Activated CD4-positive, alpha-beta memory T cell treated with anti-CD3 and anti-CD28 coated beads for 36 hours (primary cell): ENCODE measurements at regions not wholly inside any gene's neighbourhood (a gene's known extent, or its start where the extent isn't known, plus 50 kb on each side); places are given as distances from the start of the nearest gene placed in this dataset.

Source experiments
- CTCF ChIA-PET: fragments of 350-600 bp; sonication (Branson Sonifier 250); formaldehyde crosslinking; loops from one replicate; lab custom pipeline; 2021; ENCODE audit warnings: antibody characterized with exemption, inconsistent platforms; lab: Charles Lee
- POLR2A ChIA-PET: fragments of 350-600 bp; sonication (Branson Sonifier 250); formaldehyde crosslinking; loops from one replicate; lab custom pipeline; 2021; ENCODE audit warnings: antibody characterized with exemption; lab: Charles Lee
- DNase-seq: peaks from one replicate; pipeline ENCODE4 v3.0.0-alpha.2; 2020
- H3K27ac Mint-ChIP-seq: one replicate; pipeline ENCODE4 v1.8.0; 2021; ENCODE audit warnings: mixed read lengths
- H3K27me3 Mint-ChIP-seq: one replicate; pipeline ENCODE4 v1.8.0; 2021; ENCODE audit warnings: mixed read lengths
- H3K36me3 Mint-ChIP-seq: one replicate; pipeline ENCODE4 v1.8.0; 2021; ENCODE audit warnings: mixed read lengths
- H3K4me1 Mint-ChIP-seq: one replicate; pipeline ENCODE4 v1.8.0; 2021; ENCODE audit warnings: low read depth, mixed read lengths
- H3K4me3 Mint-ChIP-seq: one replicate; pipeline ENCODE4 v1.8.0; 2021; ENCODE audit warnings: mild to moderate bottlenecking, mixed read lengths
- H3K9me3 Mint-ChIP-seq: one replicate; pipeline ENCODE4 v1.8.0; 2021; ENCODE audit warnings: mixed read lengths
- intact Hi-C: fragments of 100-400 bp; cut with micrococcal nuclease; formaldehyde crosslinking; loops from one replicate; pipeline ENCODE4 v1.15.1; 2023

GRCh38 chr18:32621034-32621433 lies 150.4 kb upstream of the GAREM1 start:
- peaks cover 1% of the 10 kb centered on the region for H3K27me3 Mint-ChIP-seq
- H3K4me1 Mint-ChIP-seq, result no peaks in the 10 kb centered on the region
- H3K9me3 Mint-ChIP-seq, result no peaks in the 10 kb centered on the region
- ChIA-PET CTCF (no interaction called here), POLR2A (no interaction called here)
- H3K4me3 Mint-ChIP-seq, result no peak overlapping the region
- intact Hi-C loops, result no loop called here
- H3K36me3 Mint-ChIP-seq, result no peaks in the 10 kb centered on the region
- H3K27ac Mint-ChIP-seq, result no peak overlapping the region
- no peak for DNase-seq

GRCh38 chr18:32618546-32618945 lies 147.9 kb upstream of the GAREM1 start:
- Mint-ChIP-seq H3K27ac (no peak overlapping the region), H3K4me1 (no peaks in the 10 kb centered on the region), H3K9me3 (no peaks in the 10 kb centered on the region), H3K4me3 (no peak overlapping the region), H3K27me3 (peaks cover 1% of the 10 kb centered on the region), H3K36me3 (no peaks in the 10 kb centered on the region)
- DNase-seq, result no peak
- ChIA-PET POLR2A (no interaction called here), CTCF (no interaction called here)
- intact Hi-C loops, result no loop called here

GRCh38 chr18:32613821-32614220 lies 143.1 kb upstream of the GAREM1 start:
- Mint-ChIP-seq H3K36me3 (no peaks in the 10 kb centered on the region), H3K27me3 (no peaks in the 10 kb centered on the region), H3K9me3 (no peaks in the 10 kb centered on the region), H3K4me1 (no peaks in the 10 kb centered on the region), H3K4me3 (no peak overlapping the region), H3K27ac (no peak overlapping the region)
- ChIA-PET CTCF (no interaction called here), POLR2A (no interaction called here)
- intact Hi-C loops, result no loop called here
- no peak for DNase-seq

- ChIA-PET CTCF (no interaction called here), POLR2A (no interaction called here)
- H3K36me3 Mint-ChIP-seq, result no peaks in the 10 kb centered on the region
- DNase-seq, result no peak
- no peak overlapping the region for H3K4me3 Mint-ChIP-seq
- H3K27me3 Mint-ChIP-seq, result no peaks in the 10 kb centered on the region
- H3K9me3 Mint-ChIP-seq, result no peaks in the 10 kb centered on the region
- no peak overlapping the region for H3K27ac Mint-ChIP-seq
- intact Hi-C loops, result no loop called here
- no peaks in the 10 kb centered on the region for H3K4me1 Mint-ChIP-seq
These were observed 142.0 kb upstream of the GAREM1 start for GRCh38 chr18:32612651-32613050.

- DNase-seq, result no peak
- Mint-ChIP-seq H3K9me3 (no peaks in the 10 kb centered on the region), H3K4me1 (no peaks in the 10 kb centered on the region), H3K4me3 (no peak overlapping the region), H3K27ac (no peak overlapping the region), H3K36me3 (no peaks in the 10 kb centered on the region), H3K27me3 (no peaks in the 10 kb centered on the region)
- ChIA-PET POLR2A (no interaction called here), CTCF (no interaction called here)
- intact Hi-C loops, result no loop called here
These were observed 139.5 kb upstream of the GAREM1 start for GRCh38 chr18:32610176-32610575.

GRCh38 chr18:32607816-32608215 lies 137.1 kb upstream of the GAREM1 start:
- ChIA-PET CTCF (no interaction called here), POLR2A (no interaction called here)
- DNase-seq, result no peak
- Mint-ChIP-seq H3K36me3 (no peaks in the 10 kb centered on the region), H3K27me3 (no peaks in the 10 kb centered on the region), H3K4me3 (no peak overlapping the region), H3K4me1 (no peaks in the 10 kb centered on the region), H3K27ac (no peak overlapping the region), H3K9me3 (no peaks in the 10 kb centered on the region)
- intact Hi-C loops, result no loop called here

- peaks cover 9% of the 10 kb centered on the region for H3K9me3 Mint-ChIP-seq
- H3K27me3 Mint-ChIP-seq, result peaks cover 2% of the 10 kb centered on the region
- POLR2A ChIA-PET, result no interaction called here
- H3K36me3 Mint-ChIP-seq, result no peaks in the 10 kb centered on the region
- CTCF ChIA-PET, result no interaction called here
- intact Hi-C loops, result no loop called here
- H3K27ac Mint-ChIP-seq, result no peak overlapping the region
- H3K4me3 Mint-ChIP-seq, result no peak overlapping the region
- DNase-seq, result no peak
- H3K4me1 Mint-ChIP-seq, result no peaks in the 10 kb centered on the region
These were observed 127.5 kb upstream of the GAREM1 start for GRCh38 chr18:32598144-32598543.

- ChIA-PET POLR2A (no interaction called here), CTCF (no interaction called here)
- H3K9me3 Mint-ChIP-seq, result peaks cover 9% of the 10 kb centered on the region
- H3K4me1 Mint-ChIP-seq, result no peaks in the 10 kb centered on the region
- H3K36me3 Mint-ChIP-seq, result no peaks in the 10 kb centered on the region
- DNase-seq, result no peak
- peaks cover 4% of the 10 kb centered on the region for H3K27me3 Mint-ChIP-seq
- H3K27ac Mint-ChIP-seq, result no peak overlapping the region
- intact Hi-C loops, result no loop called here
- H3K4me3 Mint-ChIP-seq, result no peak overlapping the region
These were observed 125.8 kb upstream of the GAREM1 start for GRCh38 chr18:32596501-32596900.

GRCh38 chr18:32595832-32596231 lies 125.2 kb upstream of the GAREM1 start:
- CTCF ChIA-PET, result no interaction called here
- H3K4me1 Mint-ChIP-seq, result no peaks in the 10 kb centered on the region
- peaks cover 4% of the 10 kb centered on the region for H3K27me3 Mint-ChIP-seq
- H3K27ac Mint-ChIP-seq, result no peak overlapping the region
- peaks cover 7% of the 10 kb centered on the region for H3K9me3 Mint-ChIP-seq
- no peaks in the 10 kb centered on the region for H3K36me3 Mint-ChIP-seq
- intact Hi-C loops, result no loop called here
- POLR2A ChIA-PET, result no interaction called here
- no peak overlapping the region for H3K4me3 Mint-ChIP-seq
- no peak for DNase-seq

- H3K4me1 Mint-ChIP-seq, result no peaks in the 10 kb centered on the region
- H3K27me3 Mint-ChIP-seq, result peaks cover 2% of the 10 kb centered on the region
- H3K4me3 Mint-ChIP-seq, result no peak overlapping the region
- no peaks in the 10 kb centered on the region for H3K36me3 Mint-ChIP-seq
- ChIA-PET POLR2A (no interaction called here), CTCF (no interaction called here)
- no peak for DNase-seq
- H3K9me3 Mint-ChIP-seq, result no peaks in the 10 kb centered on the region
- intact Hi-C loops, result no loop called here
- H3K27ac Mint-ChIP-seq, result no peak overlapping the region
These were observed 117.5 kb upstream of the GAREM1 start for GRCh38 chr18:32588191-32588590.

- no peaks in the 10 kb centered on the region for H3K4me1 Mint-ChIP-seq
- no peaks in the 10 kb centered on the region for H3K36me3 Mint-ChIP-seq
- no peak overlapping the region for H3K27ac Mint-ChIP-seq
- intact Hi-C loops, result no loop called here
- POLR2A ChIA-PET, result no interaction called here
- peaks cover 5% of the 10 kb centered on the region for H3K9me3 Mint-ChIP-seq
- CTCF ChIA-PET, result no interaction called here
- no peak for DNase-seq
- H3K27me3 Mint-ChIP-seq, result peaks cover 2% of the 10 kb centered on the region
- no peak overlapping the region for H3K4me3 Mint-ChIP-seq
These were observed 112.7 kb upstream of the GAREM1 start for GRCh38 chr18:32583431-32583830.

- DNase-seq, result no peak
- POLR2A ChIA-PET, result no interaction called here
- CTCF ChIA-PET, result no interaction called here
- Mint-ChIP-seq H3K4me3 (no peak overlapping the region), H3K27ac (no peak overlapping the region), H3K36me3 (no peaks in the 10 kb centered on the region), H3K4me1 (no peaks in the 10 kb centered on the region), H3K27me3 (peaks cover 2% of the 10 kb centered on the region), H3K9me3 (peaks cover 5% of the 10 kb centered on the region)
- intact Hi-C loops, result no loop called here
These were observed 111.8 kb upstream of the GAREM1 start for GRCh38 chr18:32582455-32582854.

GRCh38 chr18:32577561-32577960 lies 106.9 kb upstream of the GAREM1 start:
- no peaks in the 10 kb centered on the region for H3K4me1 Mint-ChIP-seq
- CTCF ChIA-PET, result no interaction called here
- POLR2A ChIA-PET, result no interaction called here
- peaks cover 5% of the 10 kb centered on the region for H3K9me3 Mint-ChIP-seq
- no peak overlapping the region for H3K4me3 Mint-ChIP-seq
- intact Hi-C loops, result no loop called here
- peaks cover 8% of the 10 kb centered on the region for H3K27me3 Mint-ChIP-seq
- no peaks in the 10 kb centered on the region for H3K36me3 Mint-ChIP-seq
- no peak overlapping the region for H3K27ac Mint-ChIP-seq
- DNase-seq, result no peak
